HG03354 (cell line): ENCODE measurements at regions not wholly inside any gene's neighbourhood (a gene's known extent, or its start where the extent isn't known, plus 50 kb on each side); places are given as distances from the start of the nearest gene placed in this dataset.

Experiments used
- ATAC-seq: cut with Tn5 transposase; IDR thresholded peaks from one replicate; pipeline ENCODE4 v1.9.1; 2021; ENCODE audit warnings: mild to moderate bottlenecking; ENCODE audit not compliant: unreplicated experiment, poor library complexity, severe bottlenecking

GRCh38 chr1:228906223-228906860 lies 171.1 kb downstream of the RHOU start:
- ATAC-seq: no peak

GRCh38 chr1:228911225-228912210 lies 176.2 kb downstream of the RHOU start:
- ATAC-seq: no peak

- ATAC-seq: no peak
Measured at GRCh38 chr1:228913626-228914414, 178.5 kb downstream of the RHOU start.

GRCh38 chr1:228914700-228915099 lies 179.4 kb downstream of the RHOU start:
- ATAC-seq: no peak

- no peak for ATAC-seq
Measured at GRCh38 chr1:228917342-228917741, 182.1 kb downstream of the RHOU start.

GRCh38 chr1:228917755-228918154 lies 182.5 kb downstream of the RHOU start:
- ATAC-seq: no peak

- no peak for ATAC-seq
Measured at GRCh38 chr1:228918335-228918734, 183.1 kb downstream of the RHOU start.

- no peak for ATAC-seq
Measured at GRCh38 chr1:228919914-228920313, 184.6 kb downstream of the RHOU start.

- no peak for ATAC-seq
Measured at GRCh38 chr1:228920831-228921230, 185.6 kb downstream of the RHOU start.

- no peak for ATAC-seq
Measured at GRCh38 chr1:228921481-228921880, 186.2 kb downstream of the RHOU start.

- no peak for ATAC-seq
Measured at GRCh38 chr1:228922722-228923376, 187.6 kb downstream of the RHOU start.

GRCh38 chr1:228923973-228924686 lies 188.9 kb downstream of the RHOU start:
- no peak for ATAC-seq

GRCh38 chr1:228925691-228926090 lies 190.4 kb downstream of the RHOU start:
- no peak for ATAC-seq

GRCh38 chr1:228927421-228927820 lies 192.1 kb downstream of the RHOU start:
- ATAC-seq: no peak

GRCh38 chr1:228927946-228928898 lies 192.9 kb downstream of the RHOU start:
- no peak for ATAC-seq

- no peak for ATAC-seq
Measured at GRCh38 chr1:228929476-228930027, 194.3 kb downstream of the RHOU start.

- ATAC-seq: no peak
Measured at GRCh38 chr1:228930479-228930957, 195.2 kb downstream of the RHOU start.

- no peak for ATAC-seq
Measured at GRCh38 chr1:228933753-228934152, 198.5 kb downstream of the RHOU start.
